Type B pancreatic cell (in vitro differentiated cells): ENCODE measurements at regions not wholly inside any gene's neighbourhood (a gene's known extent, or its start where the extent isn't known, plus 50 kb on each side); places are given as distances from the start of the nearest gene placed in this dataset.

Experiments used
- DNase-seq: peaks from one replicate; pipeline ENCODE4 v3.0.0; 2021; ENCODE audit warnings: mixed read lengths; ENCODE audit not compliant: unreplicated experiment; ENCODE audit errors: extremely low spot score
- H3K27ac Mint-ChIP-seq: 2 replicates; pipeline ENCODE4 v1.8.0; 2021; ENCODE audit warnings: mild to moderate bottlenecking, mixed read lengths
- H3K27me3 Mint-ChIP-seq: 2 replicates; pipeline ENCODE4 v1.8.0; 2021; ENCODE audit warnings: mixed read lengths
- H3K36me3 Mint-ChIP-seq: 2 replicates; pipeline ENCODE4 v1.8.0; 2021; ENCODE audit warnings: mixed read lengths
- H3K4me1 Mint-ChIP-seq: one replicate; pipeline ENCODE4 v1.8.0; 2021; ENCODE audit warnings: mixed read lengths; ENCODE audit not compliant: unreplicated experiment
- H3K4me3 Mint-ChIP-seq: 2 replicates; pipeline ENCODE4 v1.8.0; 2021; ENCODE audit warnings: mild to moderate bottlenecking, mixed read lengths
- H3K9me3 Mint-ChIP-seq: 2 replicates; pipeline ENCODE4 v1.8.0; 2021; ENCODE audit warnings: mixed read lengths
- TF ChIP-seq, protein P1 (sequence below): fragments of 200-600 bp; sonication (generic); conservative IDR thresholded peaks from 2 replicates; pipeline ENCODE4 v1.5.0; 2021; ENCODE audit warnings: antibody characterized with exemption, mild to moderate bottlenecking

GRCh38 chr4:18134111-18134510 lies 112.6 kb upstream of the LCORL start:
- TF ChIP-seq, protein P1, sequence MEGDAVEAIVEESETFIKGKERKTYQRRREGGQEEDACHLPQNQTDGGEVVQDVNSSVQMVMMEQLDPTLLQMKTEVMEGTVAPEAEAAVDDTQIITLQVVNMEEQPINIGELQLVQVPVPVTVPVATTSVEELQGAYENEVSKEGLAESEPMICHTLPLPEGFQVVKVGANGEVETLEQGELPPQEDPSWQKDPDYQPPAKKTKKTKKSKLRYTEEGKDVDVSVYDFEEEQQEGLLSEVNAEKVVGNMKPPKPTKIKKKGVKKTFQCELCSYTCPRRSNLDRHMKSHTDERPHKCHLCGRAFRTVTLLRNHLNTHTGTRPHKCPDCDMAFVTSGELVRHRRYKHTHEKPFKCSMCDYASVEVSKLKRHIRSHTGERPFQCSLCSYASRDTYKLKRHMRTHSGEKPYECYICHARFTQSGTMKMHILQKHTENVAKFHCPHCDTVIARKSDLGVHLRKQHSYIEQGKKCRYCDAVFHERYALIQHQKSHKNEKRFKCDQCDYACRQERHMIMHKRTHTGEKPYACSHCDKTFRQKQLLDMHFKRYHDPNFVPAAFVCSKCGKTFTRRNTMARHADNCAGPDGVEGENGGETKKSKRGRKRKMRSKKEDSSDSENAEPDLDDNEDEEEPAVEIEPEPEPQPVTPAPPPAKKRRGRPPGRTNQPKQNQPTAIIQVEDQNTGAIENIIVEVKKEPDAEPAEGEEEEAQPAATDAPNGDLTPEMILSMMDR: no peak
- H3K27ac Mint-ChIP-seq: no peak overlapping the region
- no peaks in the 10 kb centered on the region for H3K4me1 Mint-ChIP-seq
- H3K27me3 Mint-ChIP-seq: no peaks in the 10 kb centered on the region
- H3K36me3 Mint-ChIP-seq: no peaks in the 10 kb centered on the region
- no peak for DNase-seq
- H3K9me3 Mint-ChIP-seq: no peaks in the 10 kb centered on the region
- H3K4me3 Mint-ChIP-seq: no peak overlapping the region

DNA sequence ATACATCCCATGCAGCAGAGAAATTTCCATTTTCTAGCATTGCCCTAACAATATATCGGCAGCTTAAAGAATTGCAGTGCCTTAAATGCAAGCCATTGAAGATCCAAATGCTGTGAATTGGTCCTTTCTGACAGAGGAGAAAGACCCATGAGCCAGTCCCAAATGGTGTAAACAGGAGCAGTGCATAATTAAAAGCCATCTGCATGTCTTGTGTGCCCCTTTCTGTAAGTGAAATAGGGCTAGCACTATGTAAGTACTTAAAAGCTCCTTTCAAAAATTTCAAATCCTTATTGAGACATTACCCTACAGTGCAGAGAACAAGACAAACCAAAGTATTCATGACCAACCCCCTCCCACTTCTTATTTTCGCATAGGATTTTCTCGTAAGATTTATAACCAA lies 108.7 kb upstream of the LCORL start:
- Mint-ChIP-seq H3K36me3 (no peaks in the 10 kb centered on the region), H3K4me3 (no peak overlapping the region), H3K27ac (no peak overlapping the region), H3K4me1 (no peaks in the 10 kb centered on the region), H3K27me3 (no peaks in the 10 kb centered on the region), H3K9me3 (no peaks in the 10 kb centered on the region)
- no peak for DNase-seq
- TF ChIP-seq, protein P1: no peak

DNA sequence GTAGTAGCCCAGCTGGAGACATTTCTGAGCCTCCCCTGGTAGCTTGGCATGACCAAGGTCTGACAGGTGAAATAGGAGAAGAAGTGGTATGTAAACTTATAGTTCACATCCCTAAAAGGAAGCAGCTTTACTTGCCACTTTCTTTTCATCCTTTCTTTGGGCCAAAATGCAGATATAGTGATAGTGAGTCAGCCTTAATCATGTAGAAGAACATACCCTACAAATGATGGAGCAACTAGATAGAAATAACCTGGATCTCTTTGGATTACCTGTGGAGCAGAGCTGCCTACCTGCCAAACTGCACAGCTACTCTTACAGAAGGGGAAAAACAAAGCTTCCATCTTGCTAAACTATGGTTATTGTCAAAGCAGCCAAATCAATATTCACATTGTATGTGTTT lies 106.7 kb upstream of the LCORL start:
- no peaks in the 10 kb centered on the region for H3K4me1 Mint-ChIP-seq
- H3K36me3 Mint-ChIP-seq: no peaks in the 10 kb centered on the region
- DNase-seq: no peak
- TF ChIP-seq, protein P1: no peak
- peaks cover 4% of the 10 kb centered on the region for H3K27me3 Mint-ChIP-seq
- H3K4me3 Mint-ChIP-seq: no peak overlapping the region
- H3K9me3 Mint-ChIP-seq: no peaks in the 10 kb centered on the region
- no peak overlapping the region for H3K27ac Mint-ChIP-seq

DNA sequence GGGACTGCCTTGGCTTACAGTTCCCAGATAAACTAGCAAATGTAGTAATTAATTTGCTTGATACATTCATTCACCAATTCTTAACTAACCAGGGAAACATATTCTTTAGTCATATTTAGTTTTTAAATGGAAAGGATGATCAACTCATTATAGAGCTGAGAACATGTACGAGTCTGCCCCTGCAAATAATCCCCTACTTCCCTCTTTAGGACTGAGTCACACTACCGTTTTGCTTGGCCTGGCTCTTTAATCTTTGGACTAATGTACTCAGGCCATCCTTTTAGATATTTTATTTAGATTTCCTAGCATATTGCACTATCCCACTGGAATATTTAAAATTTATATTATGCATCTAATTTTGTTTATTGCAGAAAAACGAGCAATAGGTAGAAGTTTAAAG lies 105.5 kb upstream of the LCORL start:
- H3K27ac Mint-ChIP-seq: no peak overlapping the region
- TF ChIP-seq, protein P1: no peak
- no peaks in the 10 kb centered on the region for H3K4me1 Mint-ChIP-seq
- H3K27me3 Mint-ChIP-seq: peaks cover 4% of the 10 kb centered on the region
- no peak overlapping the region for H3K4me3 Mint-ChIP-seq
- H3K9me3 Mint-ChIP-seq: no peaks in the 10 kb centered on the region
- no peak for DNase-seq
- H3K36me3 Mint-ChIP-seq: no peaks in the 10 kb centered on the region

- DNase-seq: no peak
- TF ChIP-seq, protein P1: no peak
- H3K36me3 Mint-ChIP-seq: no peaks in the 10 kb centered on the region
- H3K4me3 Mint-ChIP-seq: no peak overlapping the region
- peaks cover 3% of the 10 kb centered on the region for H3K27me3 Mint-ChIP-seq
- no peak overlapping the region for H3K27ac Mint-ChIP-seq
- H3K9me3 Mint-ChIP-seq: no peaks in the 10 kb centered on the region
- H3K4me1 Mint-ChIP-seq: no peaks in the 10 kb centered on the region
Observed at GRCh38 chr4:18113710-18114331, 92.3 kb upstream of the LCORL start.

GRCh38 chr4:18111081-18111480 lies 89.5 kb upstream of the LCORL start:
- Mint-ChIP-seq H3K27ac (no peak overlapping the region), H3K4me3 (no peak overlapping the region), H3K9me3 (peaks cover 8% of the 10 kb centered on the region), H3K36me3 (no peaks in the 10 kb centered on the region), H3K4me1 (peaks cover 3% of the 10 kb centered on the region), H3K27me3 (peaks cover 10% of the 10 kb centered on the region)
- TF ChIP-seq, protein P1: no peak
- no peak for DNase-seq
